ENCODE measurements at regions not wholly inside any gene's neighbourhood (a gene's known extent, or its start where the extent isn't known, plus 50 kb on each side); places are given as distances from the start of the nearest gene placed in this dataset.
"Not testable (repeated sequence)": the region's sequence is repeated elsewhere in the genome, so short reads cannot be mapped to it uniquely, and the experiment has no call there.

GRCh38 chr3:8421711-8422110 is 79.9 kb upstream of the LMCD1 start:
- no peak for DNase-seq (ENCODE audit: low read depth)

GRCh38 chr3:8423307-8423706 is 78.3 kb upstream of the LMCD1 start:
- no peak for DNase-seq (ENCODE audit: low read depth)

GRCh38 chr3:8424281-8424680 is 77.3 kb upstream of the LMCD1 start:
- no peak for DNase-seq (ENCODE audit: low read depth)

- DNase-seq (ENCODE audit: low read depth) = no peak
Observed at GRCh38 chr3:8436661-8437287, 64.8 kb upstream of the LMCD1 start.

GRCh38 chr3:8438507-8439079 is 63.0 kb upstream of the LMCD1 start:
- no peak for DNase-seq (ENCODE audit: low read depth)

- not testable (repeated sequence) for DNase-seq (ENCODE audit: low read depth)
Observed at GRCh38 chr3:8440142-8440541, 61.5 kb upstream of the LMCD1 start.

GRCh38 chr3:8441969-8442559 is 59.6 kb upstream of the LMCD1 start:
- DNase-seq (ENCODE audit: low read depth) = no peak

- no peak for DNase-seq (ENCODE audit: low read depth)
Observed at GRCh38 chr3:8442993-8443650, 58.5 kb upstream of the LMCD1 start.

GRCh38 chr3:8443829-8444791 is 57.5 kb upstream of the LMCD1 start:
- no peak for DNase-seq (ENCODE audit: low read depth)

- DNase-seq (ENCODE audit: low read depth) = no peak
Observed at GRCh38 chr3:8444883-8445282, 56.7 kb upstream of the LMCD1 start.

- DNase-seq (ENCODE audit: low read depth) = no peak
Observed at GRCh38 chr3:8445861-8446260, 55.8 kb upstream of the LMCD1 start.

- no peak for DNase-seq (ENCODE audit: low read depth)
Observed at GRCh38 chr3:8446845-8447244, 54.8 kb upstream of the LMCD1 start.

- DNase-seq (ENCODE audit: low read depth) = no peak
Observed at GRCh38 chr3:8450618-8451017, 51.0 kb upstream of the LMCD1 start.

- no peak for DNase-seq (ENCODE audit: low read depth)
Observed at GRCh38 chr3:8451696-8452095, 49.9 kb upstream of the LMCD1 start.
